PC-3 (cell line): ENCODE measurements at regions not wholly inside any gene's neighbourhood (a gene's known extent, or its start where the extent isn't known, plus 50 kb on each side); places are given as distances from the start of the nearest gene placed in this dataset.

Experiments used
- ATAC-seq: fragments of 200-7000 bp; cut with Tn5 transposase; 2 replicates; pipeline ENCODE4 v1.9.1; 2020; ENCODE audit warnings: mild to moderate bottlenecking, moderate library complexity
- BruUV-seq: library from RNA; stranded (reverse); fragments of 400-500 nt; replicated peaks from 2 replicates; lab custom pipeline; 2021; lab: Mats Ljungman, UMichigan
- CTCF ChIA-PET: fragments of 300-600 bp; sonication (Branson Sonifier 250); formaldehyde crosslinking; loops from one replicate; lab custom pipeline; 2022; ENCODE audit warnings: antibody characterized with exemption; lab: Charles Lee
- POLR2A ChIA-PET: fragments of 300-600 bp; sonication (Branson Sonifier 250); formaldehyde crosslinking; loops from one replicate; lab custom pipeline; 2022; ENCODE audit warnings: antibody characterized with exemption; ENCODE audit not compliant: unreplicated experiment; lab: Charles Lee
- DNase-seq: peaks from one replicate; pipeline ENCODE4 v3.0.0-alpha.2; 2015
- H2AFZ ChIP-seq: fragments of 300-600 bp; sonication (generic); 2 replicates; pipeline ENCODE4 v1.6.0; 2016; ENCODE audit warnings: antibody characterized with exemption, low read length
- H3F3A ChIP-seq: fragments of 300-600 bp; sonication (generic); one replicate; pipeline ENCODE4 v1.6.0; 2017; ENCODE audit warnings: antibody characterized with exemption, low read length, control low read depth, mild to moderate bottlenecking; ENCODE audit not compliant: unreplicated experiment
- H3K27ac ChIP-seq: fragments of 300-600 bp; sonication (generic); 2 replicates; pipeline ENCODE4 v1.5.1; 2016; ENCODE audit warnings: mild to moderate bottlenecking, low read length
- H3K27me3 ChIP-seq: fragments of 300-600 bp; sonication (generic); 2 replicates; pipeline ENCODE4 v1.6.1; 2016; ENCODE audit warnings: low read length, mixed read lengths
- H3K36me3 ChIP-seq: fragments of 300-600 bp; sonication (generic); 2 replicates; pipeline ENCODE4 v1.6.1; 2016; ENCODE audit warnings: low read depth, mixed run types, low read length, mixed read lengths
- H3K4me1 ChIP-seq: fragments of 300-600 bp; sonication (generic); 2 replicates; pipeline ENCODE4 v1.5.1; 2016; ENCODE audit warnings: low read length; ENCODE audit not compliant: insufficient read depth
- H3K4me2 ChIP-seq: fragments of 300-600 bp; sonication (generic); 2 replicates; pipeline ENCODE4 v1.6.0; 2016; ENCODE audit warnings: low read length
- H3K4me3 ChIP-seq: fragments of 300-600 bp; sonication (generic); 2 replicates; pipeline ENCODE4 v1.5.1; 2016; ENCODE audit warnings: mild to moderate bottlenecking, low read length, mixed read lengths
- H3K79me2 ChIP-seq: fragments of 300-600 bp; sonication (generic); 2 replicates; pipeline ENCODE4 v1.6.1; 2017; ENCODE audit warnings: low read length, mixed read lengths
- H3K9ac ChIP-seq: fragments of 300-600 bp; sonication (generic); 2 replicates; pipeline ENCODE4 v1.6.0; 2016; ENCODE audit warnings: mild to moderate bottlenecking, low read length
- H3K9me2 ChIP-seq: fragments of 300-600 bp; sonication (generic); replicated peaks from 2 replicates; pipeline ENCODE4 v1.6.1; 2016; ENCODE audit warnings: mixed run types, low read length, mixed read lengths
- H3K9me3 ChIP-seq: fragments of 300-600 bp; sonication (generic); 2 replicates; pipeline ENCODE4 v1.6.1; 2016; ENCODE audit warnings: low read length, mixed read lengths
- H4K20me1 ChIP-seq: fragments of 300-600 bp; sonication (generic); 2 replicates; pipeline ENCODE4 v1.6.1; 2016; ENCODE audit warnings: low read length, mixed read lengths
- EZH2 ChIP-seq: fragments of 300-600 bp; sonication (generic); IDR thresholded peaks from one replicate; pipeline ENCODE4 v1.6.1; 2017; ENCODE audit warnings: antibody characterized with exemption, mild to moderate bottlenecking, low read length; ENCODE audit not compliant: unreplicated experiment
- EZH2phosphoT487 ChIP-seq: fragments of 300-600 bp; sonication (generic); IDR thresholded peaks from 2 replicates; pipeline ENCODE4 v1.6.1; 2018; ENCODE audit warnings: mild to moderate bottlenecking, antibody characterized with exemption, low read length, borderline replicate concordance
- intact Hi-C: fragments of 100-400 bp; cut with micrococcal nuclease; formaldehyde crosslinking; loops from 2 replicates; pipeline ENCODE4 v1.9.0; 2023
- TF ChIP-seq, protein P1 (sequence below): fragments of 300-600 bp; sonication (generic); conservative IDR thresholded peaks from 2 replicates; pipeline ENCODE4 v1.5.1; 2017; ENCODE audit warnings: antibody characterized with exemption, low read depth, mild to moderate bottlenecking, low read length

DNA sequence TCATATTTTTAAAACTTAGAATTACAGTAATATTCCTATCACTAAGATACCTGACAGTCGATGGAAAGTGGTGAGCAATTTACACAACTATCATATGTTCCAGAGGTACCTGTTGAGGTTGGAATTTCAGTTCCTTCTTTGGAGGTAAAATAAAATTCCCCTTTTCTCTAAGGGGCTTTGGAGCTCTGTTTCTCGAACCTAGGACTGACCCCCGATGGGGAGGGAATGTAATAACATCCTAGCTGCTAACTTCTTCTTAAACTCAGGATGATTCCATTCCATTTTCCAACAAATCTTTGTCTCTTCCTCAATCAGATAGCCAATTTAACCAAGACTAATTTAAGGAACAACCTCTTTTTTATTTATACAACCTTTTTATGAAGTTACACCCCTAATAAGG lies 1069.8 kb downstream of the NLGN4Y start:
- DNase-seq (no peak), ATAC-seq (no peak)
- no peak overlapping the region for H3K9ac ChIP-seq
- no peak for TF ChIP-seq EZH2phosphoT487
- TF ChIP-seq, protein P1, sequence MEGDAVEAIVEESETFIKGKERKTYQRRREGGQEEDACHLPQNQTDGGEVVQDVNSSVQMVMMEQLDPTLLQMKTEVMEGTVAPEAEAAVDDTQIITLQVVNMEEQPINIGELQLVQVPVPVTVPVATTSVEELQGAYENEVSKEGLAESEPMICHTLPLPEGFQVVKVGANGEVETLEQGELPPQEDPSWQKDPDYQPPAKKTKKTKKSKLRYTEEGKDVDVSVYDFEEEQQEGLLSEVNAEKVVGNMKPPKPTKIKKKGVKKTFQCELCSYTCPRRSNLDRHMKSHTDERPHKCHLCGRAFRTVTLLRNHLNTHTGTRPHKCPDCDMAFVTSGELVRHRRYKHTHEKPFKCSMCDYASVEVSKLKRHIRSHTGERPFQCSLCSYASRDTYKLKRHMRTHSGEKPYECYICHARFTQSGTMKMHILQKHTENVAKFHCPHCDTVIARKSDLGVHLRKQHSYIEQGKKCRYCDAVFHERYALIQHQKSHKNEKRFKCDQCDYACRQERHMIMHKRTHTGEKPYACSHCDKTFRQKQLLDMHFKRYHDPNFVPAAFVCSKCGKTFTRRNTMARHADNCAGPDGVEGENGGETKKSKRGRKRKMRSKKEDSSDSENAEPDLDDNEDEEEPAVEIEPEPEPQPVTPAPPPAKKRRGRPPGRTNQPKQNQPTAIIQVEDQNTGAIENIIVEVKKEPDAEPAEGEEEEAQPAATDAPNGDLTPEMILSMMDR, result no peak
- TF ChIP-seq EZH2, result no peak
- BruUV-seq, result no TSS peak
- H2AFZ ChIP-seq, result no peak overlapping the region
- intact Hi-C loops, result no loop called here
- ChIA-PET POLR2A (no interaction called here), CTCF (no interaction called here)
- no peak overlapping the region for H3K4me2 ChIP-seq
- H3K4me3 ChIP-seq, result no peak overlapping the region
- no peaks in the 10 kb centered on the region for H3K4me1 ChIP-seq
- no peak overlapping the region for H3K27ac ChIP-seq
- no peaks in the 10 kb centered on the region for H3K27me3 ChIP-seq
- no peaks in the 10 kb centered on the region for H4K20me1 ChIP-seq
- H3F3A ChIP-seq, result no peaks in the 10 kb centered on the region
- no peaks in the 10 kb centered on the region for H3K79me2 ChIP-seq
- no peaks in the 10 kb centered on the region for H3K9me2 ChIP-seq
- no peaks in the 10 kb centered on the region for H3K36me3 ChIP-seq
- H3K9me3 ChIP-seq, result no peaks in the 10 kb centered on the region

DNA sequence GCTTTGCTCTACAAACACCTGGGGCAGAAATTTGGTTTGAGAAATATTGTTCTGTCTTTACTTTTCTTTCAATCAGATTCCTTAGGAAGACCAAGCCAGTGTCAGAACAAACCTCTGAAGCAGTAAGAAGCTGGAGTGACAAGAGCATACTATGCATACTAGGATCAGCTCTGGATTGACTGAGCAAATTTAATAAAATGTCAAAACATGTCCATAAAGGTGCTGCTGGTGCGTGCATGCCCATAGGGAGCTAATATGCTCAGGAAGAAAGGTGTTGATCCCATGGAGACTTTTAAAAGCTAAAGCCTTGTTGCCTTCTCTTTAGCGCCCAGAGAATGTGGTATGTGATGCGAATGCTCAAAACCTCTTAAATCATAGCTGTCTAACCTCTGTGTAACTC lies 1076.2 kb downstream of the NLGN4Y start:
- H2AFZ ChIP-seq, result no peak overlapping the region
- no peaks in the 10 kb centered on the region for H3K36me3 ChIP-seq
- ChIA-PET POLR2A (no interaction called here), CTCF (no interaction called here)
- H3K27ac ChIP-seq, result no peak overlapping the region
- no peak for ATAC-seq
- intact Hi-C loops, result no loop called here
- no peaks in the 10 kb centered on the region for H4K20me1 ChIP-seq
- H3K4me3 ChIP-seq, result no peak overlapping the region
- no peaks in the 10 kb centered on the region for H3K9me3 ChIP-seq
- BruUV-seq, result no TSS peak
- no peaks in the 10 kb centered on the region for H3K27me3 ChIP-seq
- no peaks in the 10 kb centered on the region for H3K4me1 ChIP-seq
- no peak overlapping the region for H3K4me2 ChIP-seq
- no peak overlapping the region for H3K9ac ChIP-seq
- no peaks in the 10 kb centered on the region for H3K79me2 ChIP-seq
- H3K9me2 ChIP-seq, result no peaks in the 10 kb centered on the region
- TF ChIP-seq EZH2 (no peak), EZH2phosphoT487 (no peak)
- TF ChIP-seq, protein P1, result no peak
- no peak for DNase-seq
- no peaks in the 10 kb centered on the region for H3F3A ChIP-seq

DNA sequence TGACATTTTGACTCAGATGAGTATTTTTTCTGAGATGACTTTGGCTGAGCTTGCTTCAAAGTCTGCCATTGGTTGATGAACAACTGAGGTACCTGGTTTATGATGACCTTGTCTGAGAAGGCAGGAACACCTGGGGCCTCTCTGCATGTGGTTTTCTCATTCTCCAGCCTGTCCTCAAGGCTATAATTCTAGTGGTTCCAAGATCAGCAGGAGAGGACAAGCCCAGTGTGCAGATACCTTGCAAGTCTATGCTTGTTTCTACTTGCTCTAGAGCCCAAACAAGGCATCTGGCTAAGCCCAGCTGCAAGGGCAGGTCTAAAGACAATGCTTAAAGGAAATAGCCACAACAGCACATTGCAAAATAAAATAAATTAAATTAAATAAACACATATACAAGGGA lies 1100.0 kb downstream of the NLGN4Y start:
- Histone ChIP-seq H4K20me1 (no peaks in the 10 kb centered on the region), H3K4me3 (no peak overlapping the region), H3K27ac (no peak overlapping the region), H3K4me2 (no peak overlapping the region), H3K9ac (no peak overlapping the region), H3K36me3 (no peaks in the 10 kb centered on the region), H3K9me2 (no peaks in the 10 kb centered on the region), H3K79me2 (no peaks in the 10 kb centered on the region), H3F3A (no peaks in the 10 kb centered on the region), H3K4me1 (no peaks in the 10 kb centered on the region), H2AFZ (no peak overlapping the region), H3K9me3 (no peaks in the 10 kb centered on the region), H3K27me3 (no peaks in the 10 kb centered on the region)
- TF ChIP-seq EZH2 (no peak), EZH2phosphoT487 (no peak)
- TF ChIP-seq, protein P1, result no peak
- DNase-seq (no peak), ATAC-seq (no peak)
- no TSS peak for BruUV-seq
- ChIA-PET POLR2A (no interaction called here), CTCF (no interaction called here)
- intact Hi-C loops, result no loop called here
